ENCODE measurements at regions not wholly inside any gene's neighbourhood (a gene's known extent, or its start where the extent isn't known, plus 50 kb on each side); places are given as distances from the start of the nearest gene placed in this dataset.

- no peak for TF ChIP-seq EP300 (IDR thresholded peaks at IDR 0.05)
- TF ChIP-seq, protein P1, sequence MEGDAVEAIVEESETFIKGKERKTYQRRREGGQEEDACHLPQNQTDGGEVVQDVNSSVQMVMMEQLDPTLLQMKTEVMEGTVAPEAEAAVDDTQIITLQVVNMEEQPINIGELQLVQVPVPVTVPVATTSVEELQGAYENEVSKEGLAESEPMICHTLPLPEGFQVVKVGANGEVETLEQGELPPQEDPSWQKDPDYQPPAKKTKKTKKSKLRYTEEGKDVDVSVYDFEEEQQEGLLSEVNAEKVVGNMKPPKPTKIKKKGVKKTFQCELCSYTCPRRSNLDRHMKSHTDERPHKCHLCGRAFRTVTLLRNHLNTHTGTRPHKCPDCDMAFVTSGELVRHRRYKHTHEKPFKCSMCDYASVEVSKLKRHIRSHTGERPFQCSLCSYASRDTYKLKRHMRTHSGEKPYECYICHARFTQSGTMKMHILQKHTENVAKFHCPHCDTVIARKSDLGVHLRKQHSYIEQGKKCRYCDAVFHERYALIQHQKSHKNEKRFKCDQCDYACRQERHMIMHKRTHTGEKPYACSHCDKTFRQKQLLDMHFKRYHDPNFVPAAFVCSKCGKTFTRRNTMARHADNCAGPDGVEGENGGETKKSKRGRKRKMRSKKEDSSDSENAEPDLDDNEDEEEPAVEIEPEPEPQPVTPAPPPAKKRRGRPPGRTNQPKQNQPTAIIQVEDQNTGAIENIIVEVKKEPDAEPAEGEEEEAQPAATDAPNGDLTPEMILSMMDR (IDR thresholded peaks at IDR 0.05): no peak
- TF ChIP-seq POLR2A (IDR thresholded peaks at IDR 0.05): no peak
- TF ChIP-seq POLR2AphosphoS5 (IDR thresholded peaks at IDR 0.05): no peak
These were observed 679.6 kb downstream of the IRX1 start for GRCh38 chr5:4275232-4275631.
